ENCODE measurements at regions not wholly inside any gene's neighbourhood (a gene's known extent, or its start where the extent isn't known, plus 50 kb on each side); places are given as distances from the start of the nearest gene placed in this dataset.

DNA sequence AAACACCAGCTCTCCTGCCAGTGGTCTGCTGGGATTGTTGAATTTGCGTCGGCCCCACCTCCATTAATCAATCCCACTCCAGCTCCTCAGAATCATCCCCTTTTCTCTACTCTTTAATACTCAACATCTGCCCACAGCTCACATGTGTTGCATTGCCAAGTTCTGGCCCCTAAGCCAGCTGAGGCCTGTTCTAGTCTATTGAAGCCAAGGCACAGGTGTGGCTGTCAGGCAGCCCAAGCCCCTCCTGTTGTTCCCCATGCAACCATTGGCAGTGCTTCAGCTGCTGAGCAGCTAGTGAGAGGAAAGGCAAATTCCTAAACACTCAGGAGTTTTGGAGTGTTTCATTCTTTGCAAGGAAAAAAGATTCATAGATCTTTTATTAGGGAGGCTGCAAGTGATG, 128.0 kb upstream of the NT5E start:
- Mint-ChIP-seq H3K27ac (peak overlapping the region in 1 of 7 donors; percentile 47), H3K4me1 (no peaks in the 10 kb centered on the region), H3K36me3 (no peaks in the 10 kb centered on the region), H3K27me3 (ENCODE audit: low read depth in 3 of 3) (peaks cover 2 to 7% (median 6%) of the 10 kb centered on the region in 3 donors), H3K4me3 (peak overlapping the region in 1 of 2 donors; percentile 54), H3K9me3 (peaks cover 2 to 15% (median 6%) of the 10 kb centered on the region in 7 donors)
- H3K79me2 ChIP-seq (ENCODE audit: insufficient read depth, low read length): no peaks in the 10 kb centered on the region
- H3K9me3 ChIP-seq (replicated peaks in 1 of 2; ENCODE audit: control insufficient read depth in 1 of 2, insufficient read depth in 1 of 2, low read length in 2 of 2): peaks cover 7 to 13% of the 10 kb centered on the region in 2 donors
- DNase-seq: no peak
- H3K4me2 ChIP-seq (replicated peaks; ENCODE audit: extremely low read depth, low read length, poor library complexity, severe bottlenecking): no peak overlapping the region
- TF ChIP-seq, protein P1, sequence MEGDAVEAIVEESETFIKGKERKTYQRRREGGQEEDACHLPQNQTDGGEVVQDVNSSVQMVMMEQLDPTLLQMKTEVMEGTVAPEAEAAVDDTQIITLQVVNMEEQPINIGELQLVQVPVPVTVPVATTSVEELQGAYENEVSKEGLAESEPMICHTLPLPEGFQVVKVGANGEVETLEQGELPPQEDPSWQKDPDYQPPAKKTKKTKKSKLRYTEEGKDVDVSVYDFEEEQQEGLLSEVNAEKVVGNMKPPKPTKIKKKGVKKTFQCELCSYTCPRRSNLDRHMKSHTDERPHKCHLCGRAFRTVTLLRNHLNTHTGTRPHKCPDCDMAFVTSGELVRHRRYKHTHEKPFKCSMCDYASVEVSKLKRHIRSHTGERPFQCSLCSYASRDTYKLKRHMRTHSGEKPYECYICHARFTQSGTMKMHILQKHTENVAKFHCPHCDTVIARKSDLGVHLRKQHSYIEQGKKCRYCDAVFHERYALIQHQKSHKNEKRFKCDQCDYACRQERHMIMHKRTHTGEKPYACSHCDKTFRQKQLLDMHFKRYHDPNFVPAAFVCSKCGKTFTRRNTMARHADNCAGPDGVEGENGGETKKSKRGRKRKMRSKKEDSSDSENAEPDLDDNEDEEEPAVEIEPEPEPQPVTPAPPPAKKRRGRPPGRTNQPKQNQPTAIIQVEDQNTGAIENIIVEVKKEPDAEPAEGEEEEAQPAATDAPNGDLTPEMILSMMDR (IDR thresholded peaks at IDR 0.05): no peak
- H4K20me1 ChIP-seq (ENCODE audit: insufficient read depth, low read length): no peaks in the 10 kb centered on the region
- WGBS (ENCODE audit: insufficient coverage): 93% methylated on average over 2 of the region's 2 CpGs
- H3K9ac ChIP-seq (ENCODE audit: insufficient read depth, low read length, poor library complexity, severe bottlenecking): no peak overlapping the region
- H2AFZ ChIP-seq (ENCODE audit: insufficient read depth, low read depth, low read length, poor library complexity, severe bottlenecking): no peak overlapping the region
- H3K27ac ChIP-seq (ENCODE audit: low read depth in 1 of 2, low read length in 2 of 2): no peak overlapping the region
- no peaks in the 10 kb centered on the region for H3K4me1 ChIP-seq (ENCODE audit: control insufficient read depth in 1 of 2, insufficient read depth in 2 of 2, low read length in 2 of 2)
- intact Hi-C loops (cut with micrococcal nuclease): no loop called here
- H3K4me3 ChIP-seq (replicated peaks in 1 of 3; ENCODE audit: low read depth in 2 of 3, low read length in 3 of 3): no peak overlapping the region
- H3K36me3 ChIP-seq (replicated peaks in 1 of 2; ENCODE audit: control insufficient read depth in 1 of 2, insufficient read depth in 2 of 2, low read length in 2 of 2): no peaks in the 10 kb centered on the region
- no peaks in the 10 kb centered on the region for H3K27me3 ChIP-seq (ENCODE audit: control insufficient read depth in 2 of 2, insufficient read depth in 2 of 2, low read length in 2 of 2)

DNA sequence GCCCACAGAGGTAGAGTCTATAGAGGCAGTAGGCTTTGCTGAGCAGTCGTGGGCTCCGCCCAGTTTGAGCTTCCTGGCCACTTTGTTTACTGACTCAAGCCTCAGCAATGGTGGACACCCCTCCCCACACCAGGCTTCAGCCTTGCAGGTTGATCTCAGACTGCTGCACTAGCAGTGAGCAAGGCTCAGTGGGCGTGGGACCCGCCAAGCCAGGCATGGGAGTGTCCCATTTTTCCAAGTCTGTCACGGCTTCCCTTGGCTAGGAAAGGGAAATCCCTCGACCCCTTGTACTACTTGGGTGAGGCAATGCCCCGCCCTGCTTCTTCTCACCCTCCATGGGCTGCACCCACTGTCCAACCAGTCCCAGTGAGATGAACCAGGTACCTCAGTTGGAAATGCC, 135.3 kb upstream of the NT5E start:
- H3K4me1 Mint-ChIP-seq: no peaks in the 10 kb centered on the region
- H3K36me3 Mint-ChIP-seq: no peaks in the 10 kb centered on the region
- Histone ChIP-seq H3K4me2 (replicated peaks; ENCODE audit: extremely low read depth, low read length, poor library complexity, severe bottlenecking) (no peak overlapping the region), H3K79me2 (ENCODE audit: insufficient read depth, low read length) (no peaks in the 10 kb centered on the region), H3K4me1 (ENCODE audit: control insufficient read depth in 1 of 2, insufficient read depth in 2 of 2, low read length in 2 of 2) (no peaks in the 10 kb centered on the region), H4K20me1 (ENCODE audit: insufficient read depth, low read length) (no peaks in the 10 kb centered on the region), H3K9ac (ENCODE audit: insufficient read depth, low read length, poor library complexity, severe bottlenecking) (no peak overlapping the region), H3K36me3 (replicated peaks in 1 of 2; ENCODE audit: control insufficient read depth in 1 of 2, insufficient read depth in 2 of 2, low read length in 2 of 2) (no peaks in the 10 kb centered on the region), H2AFZ (ENCODE audit: insufficient read depth, low read depth, low read length, poor library complexity, severe bottlenecking) (no peak overlapping the region), H3K4me3 (replicated peaks in 1 of 3; ENCODE audit: low read depth in 2 of 3, low read length in 3 of 3) (no peak overlapping the region), H3K27me3 (ENCODE audit: control insufficient read depth in 2 of 2, insufficient read depth in 2 of 2, low read length in 2 of 2) (no peaks in the 10 kb centered on the region), H3K27ac (ENCODE audit: low read depth in 1 of 2, low read length in 2 of 2) (no peak overlapping the region), H3K9me3 (replicated peaks in 1 of 2; ENCODE audit: control insufficient read depth in 1 of 2, insufficient read depth in 1 of 2, low read length in 2 of 2) (peaks cover 7 to 13% of the 10 kb centered on the region in 2 donors)
- no peak overlapping the region for H3K4me3 Mint-ChIP-seq
- no peak overlapping the region for H3K27ac Mint-ChIP-seq
- TF ChIP-seq, protein P1 (IDR thresholded peaks at IDR 0.05): no peak
- intact Hi-C loops (cut with micrococcal nuclease): no loop called here
- DNase-seq: no peak
- WGBS (ENCODE audit: insufficient coverage): 79% methylated on average over 7 of the region's 7 CpGs
- H3K9me3 Mint-ChIP-seq: peaks cover 4 to 21% (median 12%) of the 10 kb centered on the region in 7 donors
- H3K27me3 Mint-ChIP-seq (ENCODE audit: low read depth in 3 of 3): peaks cover 0 to 1% (median 0%) of the 10 kb centered on the region in 3 donors

Measured in CD14-positive monocyte (primary cell).